GM18502 (cell line): ENCODE measurements at regions not wholly inside any gene's neighbourhood (a gene's known extent, or its start where the extent isn't known, plus 50 kb on each side); places are given as distances from the start of the nearest gene placed in this dataset.

Experiments
- ATAC-seq: cut with Tn5 transposase; IDR thresholded peaks from one replicate; pipeline ENCODE4 v1.9.1; 2021; ENCODE audit warnings: mild to moderate bottlenecking; ENCODE audit not compliant: unreplicated experiment, poor library complexity

DNA sequence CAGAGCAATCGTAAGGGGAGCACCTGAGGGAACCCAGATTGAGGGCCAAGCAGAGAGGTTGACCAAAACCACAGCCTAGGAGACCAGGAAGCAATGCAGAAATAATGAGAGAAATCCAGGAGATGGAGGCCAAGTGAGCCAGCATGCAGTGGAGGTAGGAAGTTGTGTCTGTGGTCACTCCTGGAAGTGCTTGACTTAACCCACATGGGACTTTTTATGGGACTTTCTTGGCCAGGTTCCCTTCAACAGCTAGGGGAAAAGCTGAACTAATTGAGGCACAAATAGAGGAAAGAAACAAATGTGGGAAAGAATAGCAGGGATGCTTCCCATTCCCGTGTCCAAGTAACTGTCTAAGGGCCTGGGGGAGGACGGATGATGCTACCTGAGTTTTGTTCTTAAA is 293.2 kb upstream of the CLINT1 start:
- no peak for ATAC-seq

- ATAC-seq = no peak
Measured at GRCh38 chr5:158147227-158147626, 288.3 kb upstream of the CLINT1 start.

DNA sequence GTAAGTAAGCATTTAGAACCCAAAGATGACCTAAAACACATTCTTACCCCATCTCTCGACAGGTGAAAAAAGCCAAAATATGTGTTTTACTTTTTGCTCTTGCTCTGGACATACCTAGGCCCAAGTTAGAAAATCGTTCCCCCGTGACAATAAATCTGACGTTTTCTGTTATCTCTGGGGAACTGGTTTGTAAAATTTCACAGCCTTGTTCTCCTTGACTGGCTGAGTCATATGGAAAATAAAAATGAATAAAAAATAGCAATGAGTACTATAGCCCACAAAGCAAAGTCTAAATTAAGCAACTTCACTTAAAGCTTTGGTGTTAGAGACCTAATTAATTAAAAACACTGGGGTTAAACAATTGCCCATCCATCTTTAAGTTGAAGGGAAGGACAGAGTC is 286.9 kb upstream of the CLINT1 start:
- no peak for ATAC-seq

- ATAC-seq = no peak
Measured at GRCh38 chr5:158143081-158143480, 284.1 kb upstream of the CLINT1 start.

DNA sequence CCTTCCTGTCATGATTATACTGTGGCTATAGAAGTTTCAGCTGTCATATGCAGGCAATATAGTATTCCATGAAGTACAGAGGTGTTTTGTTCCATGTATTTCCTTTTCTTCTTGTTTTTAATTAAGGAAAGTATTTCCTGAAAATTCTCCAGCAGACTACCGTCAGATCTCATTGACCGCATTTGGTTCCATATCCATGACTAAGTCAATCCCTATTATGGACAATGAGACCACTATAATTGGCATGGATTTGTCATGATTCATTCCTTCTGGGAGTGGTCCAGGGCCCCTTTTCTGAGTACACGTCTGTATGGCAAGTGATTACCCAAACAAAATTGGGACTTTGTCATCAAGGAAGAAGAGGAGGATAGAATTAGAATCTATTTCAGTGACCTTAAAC is 283.2 kb upstream of the CLINT1 start:
- no peak for ATAC-seq

- no peak for ATAC-seq
Measured at GRCh38 chr5:158140120-158140731, 281.3 kb upstream of the CLINT1 start.

DNA sequence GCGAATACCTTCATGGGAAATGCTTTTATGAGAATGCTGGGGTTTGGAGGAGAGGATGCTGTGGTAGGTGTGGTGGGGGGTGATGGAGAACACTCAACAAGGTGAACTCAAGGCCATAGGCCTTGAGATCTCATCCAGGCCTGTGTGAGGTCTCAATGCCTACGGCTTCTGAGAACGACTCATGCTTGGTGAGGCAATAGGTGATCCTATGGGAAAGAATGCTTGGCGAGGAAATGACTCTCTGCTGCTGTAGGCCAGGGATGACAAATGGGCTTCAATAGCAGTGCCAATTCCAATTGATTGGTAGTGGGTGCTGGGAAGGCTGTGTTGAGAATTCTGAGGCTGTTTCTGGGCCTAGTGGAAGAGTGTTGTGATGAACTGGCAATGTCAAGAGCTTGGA is 280.2 kb upstream of the CLINT1 start:
- no peak for ATAC-seq

GRCh38 chr5:158135682-158136179 is 276.8 kb upstream of the CLINT1 start:
- no peak for ATAC-seq

GRCh38 chr5:158133369-158133768 is 274.4 kb upstream of the CLINT1 start:
- no peak for ATAC-seq

DNA sequence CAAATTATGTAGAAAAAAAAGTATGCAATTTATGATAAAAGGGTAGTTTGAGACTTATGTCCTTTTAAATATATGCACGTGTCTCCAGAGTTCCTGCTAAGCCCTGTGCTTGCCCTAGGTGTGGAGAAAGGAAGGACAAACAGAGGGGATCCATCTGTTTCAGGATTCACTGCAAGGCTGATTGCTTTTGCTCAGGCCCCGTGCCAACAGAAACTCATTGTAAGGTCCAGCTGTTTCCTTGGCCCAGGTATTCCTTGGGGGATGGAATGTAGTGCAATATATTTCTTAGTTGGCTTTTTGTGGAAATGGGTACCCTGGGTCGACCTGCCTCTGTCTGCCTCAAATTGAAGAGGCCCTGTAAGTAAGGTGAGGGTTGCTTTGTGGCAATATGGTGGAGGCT is 268.6 kb upstream of the CLINT1 start:
- ATAC-seq = no peak

DNA sequence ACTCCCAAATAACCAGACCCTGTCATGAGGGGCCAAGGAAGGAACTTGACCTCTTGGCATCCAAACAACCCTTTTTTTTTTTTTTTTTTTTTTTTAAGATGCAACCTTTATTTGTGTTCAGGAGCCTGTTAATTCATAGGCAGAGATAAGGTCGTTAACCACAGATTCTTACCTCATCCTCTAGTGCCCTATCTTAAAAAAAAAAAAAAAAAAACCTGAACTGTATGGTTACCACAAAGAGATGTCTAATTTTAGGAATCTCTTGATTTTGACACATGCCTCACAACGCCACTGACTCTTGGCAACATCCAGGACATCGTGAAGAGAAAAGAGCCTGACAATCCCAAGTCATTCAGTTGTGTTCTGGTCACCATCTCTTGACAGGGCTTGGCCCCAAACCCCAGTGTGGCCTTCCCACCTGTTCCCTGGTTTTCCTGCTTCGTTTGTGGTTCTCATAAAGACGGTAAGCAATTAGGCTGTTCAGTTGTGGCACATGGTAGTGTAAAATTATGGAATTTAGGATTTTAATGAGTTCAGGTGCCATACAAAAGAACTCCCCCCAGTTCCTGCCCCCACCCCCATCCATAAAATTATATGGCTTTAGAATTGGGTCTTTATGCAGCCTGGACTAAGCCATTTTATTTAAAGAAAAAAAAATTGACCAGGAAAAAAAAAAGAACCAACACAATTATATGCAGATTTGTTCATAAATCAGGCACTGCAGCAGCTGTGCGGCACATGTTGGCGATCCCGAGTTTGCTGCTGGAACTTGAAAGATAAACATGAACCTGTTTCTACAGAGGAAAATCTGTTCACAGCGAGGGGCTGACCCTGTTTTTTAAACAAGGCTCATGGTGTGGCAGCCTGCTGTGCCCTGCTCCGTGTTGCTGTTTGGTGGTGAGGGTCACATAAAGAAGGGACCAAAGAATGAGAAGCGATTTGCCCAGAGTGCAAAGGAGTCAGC is 267.8 kb upstream of the CLINT1 start:
- no peak for ATAC-seq

DNA sequence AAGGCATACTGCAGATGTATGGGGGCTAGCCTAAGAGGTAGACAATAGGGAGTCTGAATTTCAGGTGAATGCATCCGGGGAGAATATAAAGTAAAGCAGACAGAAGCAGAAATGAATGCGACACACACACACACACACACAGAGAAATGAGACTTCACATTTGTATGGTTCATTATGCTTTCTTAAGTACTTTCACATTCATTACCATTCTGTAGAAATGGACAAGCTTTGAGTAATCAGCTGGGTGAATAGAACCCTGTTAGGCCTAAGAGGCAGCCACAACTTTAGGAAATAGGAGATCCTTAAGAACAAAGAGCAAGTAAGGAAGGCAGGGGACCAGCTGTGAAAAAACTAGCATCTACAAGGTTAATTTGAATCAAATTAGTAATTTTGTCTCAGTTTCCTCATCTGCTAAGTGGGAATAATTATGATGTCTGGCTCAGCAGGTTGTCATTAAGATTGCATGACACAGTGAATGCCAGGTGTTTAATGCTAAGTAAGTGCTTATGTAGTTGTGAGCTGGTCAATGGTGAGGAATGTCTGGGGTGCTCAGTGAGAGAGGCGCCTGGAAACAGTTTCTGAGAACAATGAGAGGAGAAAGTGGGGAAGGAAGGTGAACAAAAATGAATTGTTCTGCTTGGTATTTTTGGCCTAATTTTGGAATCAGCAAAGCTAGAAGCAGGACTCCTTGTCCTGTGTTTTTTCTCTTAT is 265.8 kb upstream of the CLINT1 start:
- no peak for ATAC-seq

GRCh38 chr5:158123595-158123994 is 264.6 kb upstream of the CLINT1 start:
- ATAC-seq = no peak

DNA sequence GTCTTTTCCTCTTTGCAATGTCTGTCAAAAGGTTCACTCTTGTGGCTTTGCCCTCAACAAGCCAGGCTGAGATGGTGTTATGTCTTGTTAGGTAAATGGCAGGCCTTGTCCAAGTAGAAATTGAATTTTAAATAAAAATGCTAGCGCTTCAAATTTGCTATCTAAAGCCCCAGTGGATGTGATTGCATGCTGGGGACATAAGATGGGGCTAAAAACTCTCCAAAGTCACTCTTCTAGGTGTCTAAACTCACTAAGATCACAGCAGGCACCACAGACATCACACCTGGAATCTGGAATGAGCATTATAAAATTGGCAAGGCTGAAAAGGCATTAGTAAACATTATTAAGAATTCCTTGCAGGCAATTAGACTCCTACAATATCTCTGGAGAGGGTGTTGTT is 262.7 kb upstream of the CLINT1 start:
- no peak for ATAC-seq

GRCh38 chr5:158120760-158121159 is 261.8 kb upstream of the CLINT1 start:
- no peak for ATAC-seq

DNA sequence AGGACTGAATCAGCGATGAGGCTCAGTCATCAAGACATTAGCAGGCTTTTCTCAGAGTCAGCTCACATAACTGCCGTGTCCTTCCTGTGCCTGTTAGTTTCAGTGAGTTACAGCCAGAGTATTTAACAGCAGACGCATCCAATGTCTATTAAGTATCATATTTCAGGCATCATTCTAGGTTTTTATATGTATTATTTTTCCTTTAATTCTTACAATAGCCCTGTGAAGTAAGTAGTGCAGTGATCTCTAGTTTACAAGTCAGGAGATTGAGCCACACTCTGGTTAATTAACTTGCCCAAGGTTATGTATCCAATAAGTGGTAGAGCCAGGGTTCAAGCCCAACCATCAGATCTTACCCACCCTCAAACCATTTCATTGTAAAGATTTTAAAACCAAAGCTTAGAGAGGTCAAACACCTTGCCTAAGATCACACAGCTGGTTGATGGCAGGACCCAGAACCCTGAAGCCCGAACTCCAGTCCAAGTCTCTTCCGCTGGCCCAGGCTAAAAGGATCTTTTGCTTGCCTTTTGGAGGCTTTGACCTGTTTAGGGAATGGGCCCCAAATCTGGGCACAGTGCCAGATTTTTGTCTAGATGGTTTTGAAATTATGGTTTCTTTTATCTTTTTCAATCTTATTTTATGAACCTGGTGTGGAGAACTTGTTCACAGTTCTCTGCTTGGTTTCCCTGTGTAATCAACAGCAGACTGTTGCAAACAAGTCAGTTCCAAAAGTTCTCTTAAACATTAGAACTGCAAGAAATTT is 261.2 kb upstream of the CLINT1 start:
- no peak for ATAC-seq

- ATAC-seq = no peak
Measured at GRCh38 chr5:158117467-158118160, 258.7 kb upstream of the CLINT1 start.

DNA sequence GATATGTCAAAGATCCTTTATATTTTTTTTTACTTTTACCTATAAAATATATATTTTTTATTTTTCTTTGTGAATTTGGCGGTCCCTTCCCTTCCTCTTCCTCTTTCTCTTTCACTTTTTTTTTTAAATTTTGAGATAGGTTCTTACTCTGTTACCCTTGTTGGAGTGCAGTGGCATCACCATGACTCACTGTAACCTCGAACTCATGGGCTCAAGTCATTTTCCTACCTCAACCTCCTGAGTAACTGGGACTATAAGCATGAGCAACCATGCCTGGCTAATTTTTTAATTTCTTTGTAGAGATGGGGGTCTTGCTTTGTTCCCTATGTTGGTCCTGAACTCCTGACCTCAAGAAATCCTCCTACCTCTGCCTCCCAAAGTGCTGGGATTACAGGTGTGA is 258.0 kb upstream of the CLINT1 start:
- no peak for ATAC-seq

DNA sequence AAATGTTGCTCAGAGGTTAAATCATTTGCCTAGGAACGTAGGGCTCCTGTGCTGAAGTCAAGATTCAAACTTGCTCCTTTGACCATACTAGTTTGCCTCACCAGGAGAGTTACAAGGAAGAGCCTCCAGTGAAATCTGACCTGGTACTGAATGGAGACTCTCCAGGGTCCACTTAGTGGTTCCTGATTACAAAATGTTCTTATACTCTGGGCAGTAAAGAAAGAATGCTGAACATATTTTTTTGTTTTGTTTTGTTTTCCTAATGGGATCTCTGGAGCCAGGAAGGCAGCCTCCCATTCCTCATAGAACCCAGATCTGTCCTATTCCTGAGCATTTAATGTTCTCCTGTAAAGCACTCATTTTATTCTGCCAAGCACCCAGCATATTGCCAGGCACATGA is 256.5 kb upstream of the CLINT1 start:
- ATAC-seq = no peak

DNA sequence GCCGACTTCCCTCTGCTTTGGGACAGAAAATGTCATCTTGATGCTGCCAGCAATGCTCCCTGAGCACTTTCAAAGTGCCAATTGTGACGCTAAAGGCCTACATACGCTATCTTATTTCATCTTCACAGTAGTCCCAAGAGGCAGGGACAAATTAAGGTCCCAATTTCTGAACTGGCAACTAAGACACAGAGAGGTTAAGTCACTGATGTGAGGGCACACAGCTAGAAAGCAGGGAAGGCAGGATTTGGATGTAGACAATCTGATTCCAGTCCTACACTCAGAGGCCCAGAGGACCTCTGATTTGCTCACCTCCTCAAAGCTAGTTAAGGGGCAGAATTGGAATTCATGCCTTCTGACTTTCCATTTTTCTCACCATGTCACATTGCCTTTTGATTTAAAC is 249.2 kb upstream of the CLINT1 start:
- ATAC-seq = no peak
